AG04450 (cell line): ENCODE measurements at regions not wholly inside any gene's neighbourhood (a gene's known extent, or its start where the extent isn't known, plus 50 kb on each side); places are given as distances from the start of the nearest gene placed in this dataset.

Source experiments
- CTCF ChIA-PET: fragments of 300-600, 350-600 bp; formaldehyde crosslinking; extraction: SDS; loops from one replicate; lab custom pipeline; 2022; ENCODE audit warnings: antibody characterized with exemption, inconsistent platforms; lab: Charles Lee
- POLR2A ChIA-PET: fragments of 350-600 bp; formaldehyde crosslinking; extraction: SDS; loops from one replicate; lab custom pipeline; 2021; ENCODE audit warnings: antibody characterized with exemption, inconsistent platforms; lab: Yijun Ruan, JAX
- DNase-seq: peaks from one replicate; pipeline ENCODE4 v3.0.0-alpha.2; 2011; ENCODE audit warnings: low read depth, low spot score
- H3K27ac ChIP-seq: one replicate; pipeline ENCODE4 v1.5.1; 2012; ENCODE audit warnings: low read depth, low read length, control low read depth
- H3K27me3 ChIP-seq: one replicate; pipeline ENCODE4 v1.6.0; 2012; ENCODE audit warnings: low read length; ENCODE audit not compliant: control insufficient read depth, insufficient read depth
- H3K4me3 ChIP-seq: 2 replicates; pipeline ENCODE4 v1.5.1; 2011; ENCODE audit warnings: mild to moderate bottlenecking, low read depth, low read length, control low read depth
- H3K9me3 ChIP-seq: 2 replicates; pipeline ENCODE4 v1.5.1; 2012; ENCODE audit warnings: low read length; ENCODE audit not compliant: control insufficient read depth, insufficient read depth
- TF ChIP-seq, protein P1 (sequence below): IDR thresholded peaks from 2 replicates; pipeline ENCODE4 v1.5.1; 2011; ENCODE audit warnings: low read depth, low read length, control low read depth, inconsistent platforms

DNA sequence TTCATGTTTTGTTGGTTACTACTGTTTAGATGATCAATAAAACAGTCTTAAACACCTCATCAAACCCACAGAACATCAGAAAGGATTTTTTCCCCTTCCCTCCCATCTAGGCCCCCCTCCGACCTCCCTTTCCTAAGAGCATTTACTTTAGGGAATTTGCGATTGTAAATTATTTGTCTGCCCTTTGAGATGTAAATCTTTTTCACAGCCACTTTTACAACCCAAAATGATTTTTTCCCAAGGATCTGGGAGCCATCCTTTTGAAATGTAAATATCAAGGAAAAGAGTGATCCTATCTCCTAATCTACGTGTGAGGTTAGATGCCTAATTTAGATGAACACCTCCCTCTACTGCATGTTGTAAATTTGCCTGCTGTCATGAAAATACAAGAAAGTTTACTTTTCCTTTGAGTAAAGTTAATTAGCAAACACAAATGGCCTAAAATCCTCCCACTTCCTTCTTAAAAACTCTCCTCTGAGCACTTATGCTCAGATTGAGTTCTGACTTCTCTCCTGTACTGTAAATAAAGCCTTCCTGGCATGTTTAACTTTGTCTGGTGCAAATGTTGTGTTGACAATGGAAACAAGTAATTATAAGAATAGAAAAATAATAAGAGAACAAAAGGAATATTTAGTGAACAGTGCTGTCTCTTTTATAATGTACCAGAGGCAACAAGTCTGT is 1646.9 kb upstream of the SPRY2 start:
- CTCF ChIA-PET: no interaction called here

DNA sequence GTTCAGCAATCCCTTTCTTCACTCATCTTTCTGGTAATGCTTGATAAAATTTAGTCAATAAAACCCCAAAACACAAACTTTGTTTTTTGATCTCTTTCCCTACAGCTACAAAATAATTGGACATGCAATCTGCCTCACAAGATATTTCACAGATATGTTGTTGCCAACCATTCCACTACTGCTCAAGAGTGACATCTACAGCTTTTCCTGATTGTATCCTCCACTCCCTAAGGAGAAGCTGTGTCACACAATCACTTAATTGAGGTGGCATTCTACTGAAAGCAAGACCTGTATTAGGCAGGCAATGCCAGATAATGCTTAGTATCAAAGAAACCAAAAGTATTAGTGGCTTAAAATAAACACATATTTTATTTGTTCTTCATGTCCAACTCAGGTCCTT is 1646.2 kb upstream of the SPRY2 start:
- Histone ChIP-seq H3K9me3 (peaks cover 6% of the 10 kb centered on the region; the same call in 1 of the 2 replicates), H3K27ac (no peak overlapping the region), H3K4me3 (no peak overlapping the region), H3K27me3 (no peaks in the 10 kb centered on the region)
- TF ChIP-seq, protein P1, sequence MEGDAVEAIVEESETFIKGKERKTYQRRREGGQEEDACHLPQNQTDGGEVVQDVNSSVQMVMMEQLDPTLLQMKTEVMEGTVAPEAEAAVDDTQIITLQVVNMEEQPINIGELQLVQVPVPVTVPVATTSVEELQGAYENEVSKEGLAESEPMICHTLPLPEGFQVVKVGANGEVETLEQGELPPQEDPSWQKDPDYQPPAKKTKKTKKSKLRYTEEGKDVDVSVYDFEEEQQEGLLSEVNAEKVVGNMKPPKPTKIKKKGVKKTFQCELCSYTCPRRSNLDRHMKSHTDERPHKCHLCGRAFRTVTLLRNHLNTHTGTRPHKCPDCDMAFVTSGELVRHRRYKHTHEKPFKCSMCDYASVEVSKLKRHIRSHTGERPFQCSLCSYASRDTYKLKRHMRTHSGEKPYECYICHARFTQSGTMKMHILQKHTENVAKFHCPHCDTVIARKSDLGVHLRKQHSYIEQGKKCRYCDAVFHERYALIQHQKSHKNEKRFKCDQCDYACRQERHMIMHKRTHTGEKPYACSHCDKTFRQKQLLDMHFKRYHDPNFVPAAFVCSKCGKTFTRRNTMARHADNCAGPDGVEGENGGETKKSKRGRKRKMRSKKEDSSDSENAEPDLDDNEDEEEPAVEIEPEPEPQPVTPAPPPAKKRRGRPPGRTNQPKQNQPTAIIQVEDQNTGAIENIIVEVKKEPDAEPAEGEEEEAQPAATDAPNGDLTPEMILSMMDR: no peak
- POLR2A ChIA-PET: no interaction called here
- CTCF ChIA-PET: no interaction called here
- DNase-seq: no peak

More for the DNA sequence above, 1646.9 kb upstream of the SPRY2 start:
- H3K27me3 ChIP-seq: no peaks in the 10 kb centered on the region
- DNase-seq: no peak
- no peak overlapping the region for H3K4me3 ChIP-seq
- H3K9me3 ChIP-seq: peaks cover 6% of the 10 kb centered on the region; the same call in 1 of the 2 replicates
- H3K27ac ChIP-seq: no peak overlapping the region
- POLR2A ChIA-PET: no interaction called here
- TF ChIP-seq, protein P1: no peak

- TF ChIP-seq, protein P1: no peak
- H3K4me3 ChIP-seq: no peak overlapping the region
- CTCF ChIA-PET: no interaction called here
- no peaks in the 10 kb centered on the region for H3K27me3 ChIP-seq
- no peak overlapping the region for H3K27ac ChIP-seq
- POLR2A ChIA-PET: no interaction called here
- DNase-seq: no peak
- H3K9me3 ChIP-seq: peaks cover 6% of the 10 kb centered on the region; the same call in 1 of the 2 replicates
Measured at GRCh38 chr13:81986308-81986707, 1645.4 kb upstream of the SPRY2 start.

DNA sequence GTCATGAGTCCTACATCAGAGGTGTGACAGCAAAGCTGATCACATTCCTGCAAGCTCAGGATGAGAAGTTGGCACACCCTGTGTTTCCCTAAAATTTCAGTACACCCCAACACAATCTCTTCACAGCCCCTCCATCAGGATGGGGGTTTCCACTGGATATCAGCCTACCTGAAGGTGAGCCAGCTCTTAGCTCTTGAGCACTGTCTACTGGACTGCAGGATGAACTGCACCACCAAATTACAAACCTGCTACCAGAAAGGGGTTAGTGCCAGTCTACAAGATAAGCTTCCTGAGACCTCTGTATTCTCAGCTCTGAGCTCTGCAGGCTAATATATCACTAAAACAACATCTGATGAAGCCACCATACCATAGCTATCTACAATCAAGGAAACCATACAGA is 1616.2 kb upstream of the SPRY2 start:
- peaks cover 12% of the 10 kb centered on the region; the same call in 1 of the 2 replicates for H3K9me3 ChIP-seq
- H3K27me3 ChIP-seq: no peaks in the 10 kb centered on the region
- POLR2A ChIA-PET: no interaction called here
- CTCF ChIA-PET: no interaction called here
- no peak for DNase-seq
- no peak overlapping the region for H3K27ac ChIP-seq
- TF ChIP-seq, protein P1: no peak
- H3K4me3 ChIP-seq: no peak overlapping the region

GRCh38 chr13:81929988-81930387 is 1589.1 kb upstream of the SPRY2 start:
- TF ChIP-seq, protein P1: no peak
- ChIA-PET POLR2A (no interaction called here), CTCF (no interaction called here)
- Histone ChIP-seq H3K27ac (no peak overlapping the region), H3K9me3 (peaks cover 7% of the 10 kb centered on the region; the same call in 1 of the 2 replicates), H3K4me3 (no peak overlapping the region), H3K27me3 (no peaks in the 10 kb centered on the region)
- no peak for DNase-seq
